ENCODE measurements at regions not wholly inside any gene's neighbourhood (a gene's known extent, or its start where the extent isn't known, plus 50 kb on each side); places are given as distances from the start of the nearest gene placed in this dataset.
"Not testable (repeated sequence)": the region's sequence is repeated elsewhere in the genome, so short reads cannot be mapped to it uniquely, and the experiment has no call there.

GRCh38 chr13:65473196-65473595 is 1756.9 kb downstream of the PCDH9 start:
- DNase-seq: no peak

- no peak for DNase-seq
Observed at GRCh38 chr13:65472336-65472735, 1757.8 kb downstream of the PCDH9 start.

- no peak for DNase-seq
Observed at GRCh38 chr13:65470781-65471180, 1759.4 kb downstream of the PCDH9 start.

GRCh38 chr13:65468628-65469027 is 1761.5 kb downstream of the PCDH9 start:
- no peak for DNase-seq

GRCh38 chr13:65461590-65461989 is 1768.5 kb downstream of the PCDH9 start:
- no peak for DNase-seq

- no peak for DNase-seq
Observed at GRCh38 chr13:65460136-65460535, 1770.0 kb downstream of the PCDH9 start.

- no peak for DNase-seq
Observed at GRCh38 chr13:65456150-65456912, 1773.8 kb downstream of the PCDH9 start.

GRCh38 chr13:65454403-65454802 is 1775.7 kb downstream of the PCDH9 start:
- DNase-seq: no peak

- no peak for DNase-seq
Observed at GRCh38 chr13:65453982-65454381, 1776.2 kb downstream of the PCDH9 start.

GRCh38 chr13:65445340-65445739 is 1784.8 kb downstream of the PCDH9 start:
- no peak for DNase-seq

GRCh38 chr13:65435590-65435989 is 1794.5 kb downstream of the PCDH9 start:
- no peak for DNase-seq

- DNase-seq: no peak
Observed at GRCh38 chr13:65417953-65418352, 1812.2 kb downstream of the PCDH9 start.

- DNase-seq: no peak
Observed at GRCh38 chr13:65416784-65417183, 1813.4 kb downstream of the PCDH9 start.

GRCh38 chr13:65414187-65414586 is 1815.9 kb downstream of the PCDH9 start:
- DNase-seq: no peak

- DNase-seq: no peak
Observed at GRCh38 chr13:65411521-65411920, 1818.6 kb downstream of the PCDH9 start.

- no peak for DNase-seq
Observed at GRCh38 chr13:65410791-65411190, 1819.3 kb downstream of the PCDH9 start.

GRCh38 chr13:65401315-65401714 is 1828.8 kb downstream of the PCDH9 start:
- no peak for DNase-seq

GRCh38 chr13:65400702-65401101 is 1829.4 kb downstream of the PCDH9 start:
- no peak for DNase-seq

GRCh38 chr13:65387743-65388347 is 1842.3 kb downstream of the PCDH9 start:
- DNase-seq: no peak

GRCh38 chr13:65378943-65379519 is 1851.1 kb downstream of the PCDH9 start:
- DNase-seq: no peak

- DNase-seq: no peak
Observed at GRCh38 chr13:65378484-65378883, 1851.7 kb downstream of the PCDH9 start.

- no peak for DNase-seq
Observed at GRCh38 chr13:65368832-65369231, 1861.3 kb downstream of the PCDH9 start.

- DNase-seq: no peak
Observed at GRCh38 chr13:65353951-65354350, 1876.2 kb downstream of the PCDH9 start.

GRCh38 chr13:65353150-65353549 is 1877.0 kb downstream of the PCDH9 start:
- DNase-seq: not testable (repeated sequence)
